ENCODE measurements at regions not wholly inside any gene's neighbourhood (a gene's known extent, or its start where the extent isn't known, plus 50 kb on each side); places are given as distances from the start of the nearest gene placed in this dataset.

DNA sequence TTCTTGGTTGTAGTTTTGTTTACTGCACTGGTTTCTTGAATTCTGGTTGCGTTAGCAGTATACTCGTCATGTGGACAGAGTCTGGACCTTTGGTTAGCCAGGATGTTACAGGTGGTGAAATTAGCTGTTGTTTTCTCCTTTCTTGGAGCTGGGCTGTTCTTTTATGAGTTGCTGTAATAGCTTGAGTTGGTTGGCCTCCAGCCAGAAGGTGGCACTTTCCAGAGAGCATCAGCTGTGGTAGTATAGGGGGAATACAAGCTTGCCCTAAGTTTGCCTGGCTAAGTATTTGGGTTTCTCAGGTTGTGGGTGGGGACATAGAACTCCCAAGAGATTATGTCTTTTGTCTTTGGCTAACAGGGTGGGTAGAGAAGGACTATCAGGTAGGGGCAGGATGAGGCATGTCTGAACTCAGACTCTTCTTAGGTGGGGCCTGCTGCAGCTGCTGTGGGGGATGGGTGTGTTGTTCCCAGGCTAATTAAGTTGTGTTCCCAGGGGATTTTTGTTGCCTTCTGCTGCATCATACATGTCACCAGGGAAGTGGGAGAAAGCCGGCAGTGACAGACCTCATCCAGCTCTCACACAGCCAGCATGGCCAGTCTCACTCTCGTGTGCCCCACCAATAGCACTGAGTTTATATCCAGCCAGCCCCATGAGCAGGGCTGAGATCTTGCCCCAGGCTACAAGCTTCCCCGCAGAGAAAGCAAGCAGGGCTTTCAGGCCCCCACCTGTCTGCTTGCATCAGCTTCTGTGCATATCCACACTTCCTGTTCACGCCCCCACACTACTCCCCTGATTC, 246.7 kb upstream of the TPK1 start:
- TF ChIP-seq, protein P1, sequence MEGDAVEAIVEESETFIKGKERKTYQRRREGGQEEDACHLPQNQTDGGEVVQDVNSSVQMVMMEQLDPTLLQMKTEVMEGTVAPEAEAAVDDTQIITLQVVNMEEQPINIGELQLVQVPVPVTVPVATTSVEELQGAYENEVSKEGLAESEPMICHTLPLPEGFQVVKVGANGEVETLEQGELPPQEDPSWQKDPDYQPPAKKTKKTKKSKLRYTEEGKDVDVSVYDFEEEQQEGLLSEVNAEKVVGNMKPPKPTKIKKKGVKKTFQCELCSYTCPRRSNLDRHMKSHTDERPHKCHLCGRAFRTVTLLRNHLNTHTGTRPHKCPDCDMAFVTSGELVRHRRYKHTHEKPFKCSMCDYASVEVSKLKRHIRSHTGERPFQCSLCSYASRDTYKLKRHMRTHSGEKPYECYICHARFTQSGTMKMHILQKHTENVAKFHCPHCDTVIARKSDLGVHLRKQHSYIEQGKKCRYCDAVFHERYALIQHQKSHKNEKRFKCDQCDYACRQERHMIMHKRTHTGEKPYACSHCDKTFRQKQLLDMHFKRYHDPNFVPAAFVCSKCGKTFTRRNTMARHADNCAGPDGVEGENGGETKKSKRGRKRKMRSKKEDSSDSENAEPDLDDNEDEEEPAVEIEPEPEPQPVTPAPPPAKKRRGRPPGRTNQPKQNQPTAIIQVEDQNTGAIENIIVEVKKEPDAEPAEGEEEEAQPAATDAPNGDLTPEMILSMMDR (IDR thresholded peaks at IDR 0.05) = no peak
- no peak for TF ChIP-seq POLR2A (IDR thresholded peaks at IDR 0.05)
